ENCODE measurements at regions not wholly inside any gene's neighbourhood (a gene's known extent, or its start where the extent isn't known, plus 50 kb on each side); places are given as distances from the start of the nearest gene placed in this dataset.
A peak's percentile ranks its signal among the peaks of the same experiment; 100 is the strongest.

- DNase-seq (ENCODE audit: low read depth): peak; percentile 46
- TF ChIP-seq CTCF (IDR thresholded peaks at IDR 0.05; ENCODE audit: control insufficient read depth, insufficient read depth, low read depth, low read length, missing control alignments): no peak
- H3K4me3 ChIP-seq (ENCODE audit: control insufficient read depth, low read depth, low read length): no peak overlapping the region
Observed at GRCh38 chr10:120978589-120979252, 127.6 kb downstream of the WDR11 start.

GRCh38 chr10:120979435-120980278, 128.5 kb downstream of the WDR11 start:
- no peak for DNase-seq (ENCODE audit: low read depth)
- H3K4me3 ChIP-seq (ENCODE audit: control insufficient read depth, low read depth, low read length): no peak overlapping the region
- no peak for TF ChIP-seq CTCF (IDR thresholded peaks at IDR 0.05; ENCODE audit: control insufficient read depth, insufficient read depth, low read depth, low read length, missing control alignments)

- no peak overlapping the region for H3K4me3 ChIP-seq (ENCODE audit: control insufficient read depth, low read depth, low read length)
- TF ChIP-seq CTCF (IDR thresholded peaks at IDR 0.05; ENCODE audit: control insufficient read depth, insufficient read depth, low read depth, low read length, missing control alignments): no peak
- no peak for DNase-seq (ENCODE audit: low read depth)
Observed at GRCh38 chr10:120980279-120981255, 129.4 kb downstream of the WDR11 start.

DNA sequence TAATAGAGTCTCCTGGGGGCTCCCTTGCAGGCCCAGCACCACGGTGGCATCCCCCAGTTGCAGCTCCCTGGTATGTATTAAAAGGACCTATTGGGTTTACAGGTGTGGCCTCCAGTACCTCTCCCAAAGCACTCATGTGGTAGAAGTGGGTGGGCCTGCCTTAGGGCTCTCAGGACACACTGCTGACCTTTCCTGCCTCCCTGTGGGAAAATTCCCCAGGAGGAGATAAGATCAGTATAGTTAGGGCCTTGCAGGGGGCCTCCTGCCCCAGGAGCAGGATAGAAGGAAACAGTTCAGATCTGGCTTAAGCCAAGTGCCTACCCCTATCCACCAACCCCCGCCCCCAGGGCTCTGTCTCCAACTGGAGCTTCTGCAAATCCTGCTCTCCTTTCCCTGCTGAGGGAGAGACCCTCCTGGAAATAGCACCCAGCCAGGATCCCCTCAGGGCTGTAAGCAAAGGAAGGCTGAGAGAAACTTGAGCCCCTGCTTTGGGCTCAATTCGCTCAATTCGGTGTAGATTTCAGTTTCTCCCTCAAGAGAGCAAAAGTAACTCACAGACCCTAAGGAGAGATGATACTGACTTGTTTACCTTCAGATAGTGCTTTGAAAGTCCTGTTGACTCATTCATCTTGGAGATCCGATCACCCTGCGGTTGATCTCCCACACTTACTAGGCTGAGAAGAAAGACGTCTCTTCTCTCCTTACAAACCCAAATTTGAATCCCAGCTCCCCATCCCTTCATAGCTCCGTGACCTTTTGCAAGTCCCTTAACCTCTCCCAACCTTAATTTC, 130.6 kb downstream of the WDR11 start:
- H3K4me3 ChIP-seq (ENCODE audit: control insufficient read depth, low read depth, low read length): no peak overlapping the region
- DNase-seq (ENCODE audit: low read depth): no peak
- TF ChIP-seq CTCF (IDR thresholded peaks at IDR 0.05; ENCODE audit: control insufficient read depth, insufficient read depth, low read depth, low read length, missing control alignments): no peak

GRCh38 chr10:120982507-120982906, 131.3 kb downstream of the WDR11 start:
- no peak for DNase-seq (ENCODE audit: low read depth)
- no peak overlapping the region for H3K4me3 ChIP-seq (ENCODE audit: control insufficient read depth, low read depth, low read length)
- TF ChIP-seq CTCF (IDR thresholded peaks at IDR 0.05; ENCODE audit: control insufficient read depth, insufficient read depth, low read depth, low read length, missing control alignments): no peak

Data from AG09309 (cell line).